HUES6 (cell line): ENCODE measurements at regions not wholly inside any gene's neighbourhood (a gene's known extent, or its start where the extent isn't known, plus 50 kb on each side); places are given as distances from the start of the nearest gene placed in this dataset.

Experiments used
- H3K27ac ChIP-seq: 2 replicates; pipeline ENCODE4 v1.7.0; 2013; ENCODE audit warnings: low read depth, mild to moderate bottlenecking, low read length, inconsistent platforms
- H3K27me3 ChIP-seq: 2 replicates; pipeline ENCODE4 v1.6.1; 2013; ENCODE audit warnings: low read length; ENCODE audit not compliant: control insufficient read depth, insufficient read depth
- H3K36me3 ChIP-seq: 2 replicates; pipeline ENCODE4 v1.6.1; 2013; ENCODE audit warnings: low read length; ENCODE audit not compliant: control insufficient read depth, insufficient read depth
- H3K4me1 ChIP-seq: 2 replicates; pipeline ENCODE4 v1.6.1; 2013; ENCODE audit warnings: low read length; ENCODE audit not compliant: control insufficient read depth, insufficient read depth
- H3K4me3 ChIP-seq: 2 replicates; pipeline ENCODE4 v1.5.1; 2013; ENCODE audit warnings: low read depth, low read length
- H3K9ac ChIP-seq: one replicate; pipeline ENCODE4 v1.6.1; 2013; ENCODE audit warnings: mild to moderate bottlenecking, low read length
- H3K9me3 ChIP-seq: 2 replicates; pipeline ENCODE4 v1.6.1; 2013; ENCODE audit warnings: low read depth, low read length; ENCODE audit not compliant: control insufficient read depth, insufficient read depth

DNA sequence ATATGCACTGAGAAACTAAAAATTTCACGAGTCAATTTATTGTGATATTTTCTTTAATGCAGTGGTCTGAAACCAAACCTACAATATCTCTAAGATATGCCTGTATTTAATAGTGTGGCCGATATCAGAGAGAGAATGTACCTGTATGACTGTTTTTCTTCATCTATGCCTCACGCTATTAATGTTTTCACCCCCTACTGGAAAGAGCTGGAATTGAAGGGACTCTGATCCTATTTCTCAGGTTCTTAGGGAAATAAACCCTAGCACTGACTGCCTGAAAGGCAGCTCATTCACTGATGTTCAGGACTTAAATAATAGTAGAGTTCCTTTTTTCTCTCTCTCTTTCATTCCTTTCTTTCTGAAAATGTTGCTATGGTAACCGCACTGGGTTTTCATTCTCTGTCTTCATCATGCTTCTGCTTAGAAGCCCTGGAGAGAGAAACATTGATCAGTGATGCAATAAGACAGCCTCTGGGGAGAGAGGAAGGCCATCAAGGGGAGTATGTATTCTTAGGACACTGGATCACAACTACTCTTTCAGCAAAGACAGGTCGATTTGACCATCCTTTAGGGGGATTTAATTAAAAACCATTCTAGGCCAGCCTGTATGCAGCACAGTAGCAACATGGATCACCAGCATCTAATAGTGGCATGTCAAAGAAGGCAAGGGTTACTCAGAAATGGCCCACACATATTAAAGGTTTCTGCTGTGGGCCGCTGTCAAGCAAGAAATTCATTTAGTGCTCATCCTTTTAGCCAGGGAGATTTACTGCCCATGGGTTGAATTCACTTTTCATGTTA, 1135.7 kb downstream of the IGSF11 start:
- Histone ChIP-seq H3K9ac (no peak overlapping the region), H3K4me1 (no peaks in the 10 kb centered on the region), H3K27ac (no peak overlapping the region), H3K27me3 (no peaks in the 10 kb centered on the region), H3K4me3 (no peak overlapping the region), H3K36me3 (no peaks in the 10 kb centered on the region), H3K9me3 (0 out of 2 replicates have a peak, but pooled peaks cover 4% of the 10 kb centered on the region)

DNA sequence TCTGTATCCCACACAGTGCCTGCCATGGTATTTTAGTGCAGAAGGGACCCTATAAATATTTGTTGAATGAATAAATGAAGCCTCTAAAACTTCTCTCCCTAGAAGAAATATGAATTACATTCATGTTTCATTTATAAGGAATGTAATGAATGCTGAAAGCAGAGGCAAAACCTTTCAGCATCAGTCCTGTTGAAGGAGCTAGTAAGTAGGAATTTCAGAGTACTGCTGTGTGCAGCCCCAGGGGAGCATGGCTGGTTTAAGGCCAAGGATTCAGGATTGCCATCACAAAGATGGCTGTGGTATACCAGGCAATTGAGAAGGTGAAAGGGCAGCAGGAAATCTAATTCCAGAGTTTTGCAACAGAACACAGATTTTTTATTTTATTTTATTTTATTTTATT, 1131.4 kb downstream of the IGSF11 start:
- Histone ChIP-seq H3K4me1 (no peaks in the 10 kb centered on the region), H3K9me3 (no peaks in the 10 kb centered on the region), H3K9ac (no peak overlapping the region), H3K4me3 (no peak overlapping the region), H3K27me3 (no peaks in the 10 kb centered on the region), H3K36me3 (no peaks in the 10 kb centered on the region), H3K27ac (no peak overlapping the region)

DNA sequence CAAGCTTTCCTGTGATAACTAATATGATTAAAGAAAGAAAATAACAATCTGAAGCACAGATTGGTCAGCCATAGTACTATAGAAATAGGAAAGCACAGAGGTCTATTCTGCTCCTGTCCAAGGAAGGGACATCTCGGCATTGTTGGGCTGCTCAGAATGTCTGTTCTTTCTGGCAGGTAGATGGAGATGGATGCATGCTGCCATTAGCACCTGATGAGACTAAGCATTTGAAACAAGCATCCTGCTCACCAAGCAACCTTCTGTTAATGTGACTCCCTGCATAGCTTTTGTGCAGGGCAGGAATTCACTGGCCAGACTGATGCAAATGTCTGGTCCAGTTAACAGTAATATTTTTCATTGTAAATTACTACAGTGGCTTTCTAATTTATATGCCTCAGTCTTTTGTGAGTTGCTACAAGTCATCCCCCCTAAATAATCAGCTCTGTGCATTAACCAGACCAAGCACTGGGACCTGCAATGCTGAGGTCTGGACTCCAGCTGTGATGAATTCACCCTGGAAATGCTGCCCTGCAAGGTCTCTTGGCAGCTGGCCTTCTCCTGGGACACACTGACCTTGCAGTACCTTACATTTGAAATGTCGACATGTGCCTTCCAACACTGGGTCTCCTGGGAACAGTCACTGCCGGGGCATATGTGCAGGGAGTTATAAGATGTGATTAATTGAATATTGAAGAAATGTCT, 1123.7 kb downstream of the IGSF11 start:
- Histone ChIP-seq H3K27me3 (no peaks in the 10 kb centered on the region), H3K9ac (no peak overlapping the region), H3K27ac (no peak overlapping the region), H3K36me3 (no peaks in the 10 kb centered on the region), H3K9me3 (no peaks in the 10 kb centered on the region), H3K4me3 (no peak overlapping the region), H3K4me1 (0 out of 2 replicates have a peak, but pooled peaks cover 6% of the 10 kb centered on the region)

DNA sequence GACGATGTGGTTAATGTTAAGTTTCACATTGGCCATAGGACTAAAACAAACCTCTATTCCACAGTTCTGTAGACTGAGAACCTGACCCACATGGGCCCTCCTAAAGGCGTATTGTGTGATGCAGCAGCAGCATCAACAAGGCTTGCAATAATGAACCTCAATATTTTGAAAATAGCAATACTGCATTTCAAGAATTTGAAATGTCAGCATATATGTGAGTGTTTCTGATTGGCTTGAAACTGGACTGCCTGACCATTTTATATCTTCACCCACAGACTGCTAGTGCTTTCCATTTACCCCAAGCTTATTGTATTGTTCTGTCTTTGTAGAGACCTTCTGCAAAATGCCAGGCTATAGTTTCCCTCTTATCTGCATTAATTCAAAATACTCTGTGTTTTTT, 1122.3 kb downstream of the IGSF11 start:
- H3K4me1 ChIP-seq: 0 out of 2 replicates have a peak, but pooled peaks cover 6% of the 10 kb centered on the region
- no peaks in the 10 kb centered on the region for H3K9me3 ChIP-seq
- H3K4me3 ChIP-seq: no peak overlapping the region
- H3K27ac ChIP-seq: no peak overlapping the region
- H3K9ac ChIP-seq: no peak overlapping the region
- H3K36me3 ChIP-seq: no peaks in the 10 kb centered on the region
- no peaks in the 10 kb centered on the region for H3K27me3 ChIP-seq

DNA sequence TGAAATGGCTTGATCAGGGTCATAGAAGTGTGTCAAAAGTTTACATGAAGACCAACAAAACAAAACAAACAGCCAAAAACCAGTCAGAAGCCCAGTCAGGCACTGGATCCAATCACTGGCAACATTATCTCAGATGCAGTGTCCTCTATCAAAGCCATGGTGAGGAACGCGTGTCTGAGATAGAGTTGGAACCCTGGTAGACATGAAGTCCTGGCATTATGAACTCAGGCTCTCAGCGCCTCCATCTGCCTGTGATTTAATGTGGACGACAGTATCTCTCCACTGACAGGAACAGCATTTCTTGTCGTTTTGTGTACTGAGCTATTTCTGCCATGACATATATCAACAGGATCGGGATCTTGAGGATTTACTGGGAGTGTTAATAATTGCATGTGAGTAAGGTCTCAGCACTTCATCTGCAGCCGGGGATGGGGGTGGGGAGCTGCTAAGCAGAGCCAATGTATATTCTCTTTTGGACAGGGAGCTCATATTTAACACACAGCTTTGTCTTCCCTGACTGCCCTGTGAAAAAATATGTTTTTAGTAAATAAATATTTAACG, 1120.0 kb downstream of the IGSF11 start:
- Histone ChIP-seq H3K27me3 (no peaks in the 10 kb centered on the region), H3K27ac (no peak overlapping the region), H3K9ac (no peak overlapping the region), H3K4me3 (no peak overlapping the region), H3K9me3 (no peaks in the 10 kb centered on the region), H3K36me3 (no peaks in the 10 kb centered on the region), H3K4me1 (0 out of 2 replicates have a peak, but pooled peaks cover 6% of the 10 kb centered on the region)

DNA sequence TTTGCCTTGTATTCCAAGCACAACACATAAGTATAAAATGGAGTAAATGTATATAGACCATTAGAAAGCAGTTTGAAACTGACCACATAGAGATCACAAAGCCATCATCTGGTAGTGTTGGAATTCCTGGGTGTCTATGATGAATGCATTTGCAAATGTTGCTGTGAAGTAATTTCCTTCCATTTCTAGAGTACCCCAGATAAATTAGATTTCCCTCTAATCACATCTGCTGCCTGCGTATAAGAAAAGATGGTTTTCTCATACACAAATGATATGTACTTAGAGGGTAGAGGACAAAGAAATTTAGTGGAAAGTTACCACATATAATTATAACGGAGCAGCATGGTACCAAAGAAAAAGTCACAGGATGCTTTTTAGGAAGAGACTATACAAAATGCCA, 1117.8 kb downstream of the IGSF11 start:
- Histone ChIP-seq H3K27me3 (no peaks in the 10 kb centered on the region), H3K4me1 (no peaks in the 10 kb centered on the region; the same call in 1 of the 2 replicates), H3K36me3 (no peaks in the 10 kb centered on the region), H3K9ac (no peak overlapping the region), H3K9me3 (no peaks in the 10 kb centered on the region), H3K4me3 (no peak overlapping the region), H3K27ac (no peak overlapping the region)

DNA sequence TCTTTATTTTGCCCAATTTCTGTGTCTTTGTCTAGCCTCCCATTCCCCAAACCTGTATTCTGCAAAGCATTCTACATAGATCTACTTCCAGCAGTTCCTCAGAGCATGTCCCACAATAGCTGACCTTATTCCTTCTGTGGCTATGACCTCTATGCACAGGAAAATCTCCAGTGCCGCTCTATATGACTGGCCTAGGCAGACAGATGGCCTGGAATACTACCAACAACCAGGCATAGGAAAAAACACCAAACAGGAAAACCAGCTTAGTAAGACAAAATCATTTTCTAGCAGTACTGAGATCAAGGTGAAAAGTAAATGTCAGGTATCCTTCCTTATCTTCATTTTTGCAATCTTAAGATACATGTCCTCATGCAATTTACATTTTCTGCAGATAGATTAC, 1115.0 kb downstream of the IGSF11 start:
- H3K9ac ChIP-seq: no peak overlapping the region
- no peaks in the 10 kb centered on the region for H3K9me3 ChIP-seq
- no peak overlapping the region for H3K4me3 ChIP-seq
- no peak overlapping the region for H3K27ac ChIP-seq
- no peaks in the 10 kb centered on the region for H3K27me3 ChIP-seq
- H3K36me3 ChIP-seq: no peaks in the 10 kb centered on the region
- peaks cover 3% of the 10 kb centered on the region; the same call in 1 of the 2 replicates for H3K4me1 ChIP-seq

DNA sequence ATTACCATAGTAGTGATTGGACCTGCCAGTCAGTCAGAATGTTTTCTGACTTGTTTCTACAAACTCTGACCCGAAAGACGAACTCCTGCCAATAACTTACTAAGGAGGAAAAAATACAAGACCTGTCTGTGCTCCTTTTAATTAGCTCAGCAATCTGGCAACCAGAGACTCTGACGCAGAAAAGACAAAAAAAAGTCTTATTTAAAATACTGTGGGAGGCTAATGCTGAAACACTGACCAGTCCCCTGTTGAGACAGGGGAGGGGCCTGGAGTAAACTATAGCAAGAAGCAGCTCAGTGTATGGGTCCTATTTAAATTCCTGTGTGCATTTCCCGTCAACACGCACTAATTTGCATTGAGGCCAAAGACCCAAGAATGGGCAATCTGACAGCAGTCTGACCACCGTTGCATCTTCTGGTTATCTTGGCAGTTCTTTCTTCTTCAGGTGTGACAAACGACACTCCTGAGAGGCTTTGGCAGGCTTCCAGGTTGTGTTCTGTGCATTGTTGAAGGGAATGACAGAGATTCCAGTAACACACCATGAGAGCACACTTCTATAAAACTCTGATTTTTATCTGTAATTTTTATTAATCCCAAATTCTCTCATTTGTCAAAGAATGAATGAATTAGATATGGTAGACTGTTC, 1114.3 kb downstream of the IGSF11 start:
- no peak overlapping the region for H3K9ac ChIP-seq
- H3K27me3 ChIP-seq: no peaks in the 10 kb centered on the region
- H3K9me3 ChIP-seq: no peaks in the 10 kb centered on the region
- no peak overlapping the region for H3K27ac ChIP-seq
- H3K4me1 ChIP-seq: peaks cover 3% of the 10 kb centered on the region; the same call in 1 of the 2 replicates
- H3K36me3 ChIP-seq: no peaks in the 10 kb centered on the region
- H3K4me3 ChIP-seq: no peak overlapping the region

DNA sequence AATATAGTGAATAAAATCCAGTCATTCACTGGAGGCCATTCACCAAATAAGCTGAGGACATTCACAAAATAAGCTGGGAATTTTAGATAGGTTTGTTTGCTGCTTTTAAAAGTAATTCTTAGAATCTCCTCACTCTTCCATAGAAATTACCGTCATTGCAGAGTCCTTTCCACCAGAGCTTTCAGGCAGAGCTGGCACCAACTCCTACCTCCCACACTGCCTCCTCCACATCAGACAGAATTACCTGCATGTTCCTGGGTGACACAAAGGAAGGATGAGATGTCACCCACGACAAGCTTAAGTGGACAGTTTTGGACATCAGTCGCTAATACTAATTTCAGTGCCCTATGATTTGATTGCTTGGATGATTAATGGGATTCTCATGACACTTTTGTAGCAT, 1113.2 kb downstream of the IGSF11 start:
- H3K9ac ChIP-seq: no peak overlapping the region
- H3K4me3 ChIP-seq: no peak overlapping the region
- H3K27me3 ChIP-seq: no peaks in the 10 kb centered on the region
- H3K4me1 ChIP-seq: peaks cover 3% of the 10 kb centered on the region; the same call in 1 of the 2 replicates
- no peaks in the 10 kb centered on the region for H3K36me3 ChIP-seq
- H3K9me3 ChIP-seq: no peaks in the 10 kb centered on the region
- H3K27ac ChIP-seq: no peak overlapping the region

DNA sequence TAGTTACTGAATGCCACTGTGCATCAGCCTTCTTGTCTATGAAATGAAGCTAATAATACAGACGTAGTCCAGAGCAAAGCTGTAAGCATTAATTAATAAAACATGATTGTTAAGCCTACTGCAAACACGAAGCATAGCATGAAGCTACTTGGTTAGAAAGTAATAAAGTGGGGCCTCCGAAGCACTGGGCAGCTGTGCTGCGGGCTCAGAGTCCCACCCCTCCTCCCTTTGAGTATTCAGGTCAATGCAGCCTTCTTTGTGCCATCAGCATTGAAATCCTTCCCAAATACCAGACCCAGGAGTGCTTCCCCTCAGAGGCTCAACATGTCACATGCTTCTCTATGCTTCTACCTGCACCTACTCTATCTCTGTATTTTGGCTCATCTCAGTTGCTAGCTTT, 1112.6 kb downstream of the IGSF11 start:
- Histone ChIP-seq H3K4me3 (no peak overlapping the region), H3K27me3 (no peaks in the 10 kb centered on the region), H3K9me3 (no peaks in the 10 kb centered on the region), H3K4me1 (peaks cover 3% of the 10 kb centered on the region; the same call in 1 of the 2 replicates), H3K9ac (no peak overlapping the region), H3K36me3 (no peaks in the 10 kb centered on the region), H3K27ac (no peak overlapping the region)
